HG02981 (cell line): ENCODE measurements at regions not wholly inside any gene's neighbourhood (a gene's known extent, or its start where the extent isn't known, plus 50 kb on each side); places are given as distances from the start of the nearest gene placed in this dataset.
"Not testable (repeated sequence)": the region's sequence is repeated elsewhere in the genome, so short reads cannot be mapped to it uniquely, and the experiment has no call there.

Source experiments
- ATAC-seq: cut with Tn5 transposase; IDR thresholded peaks from one replicate; pipeline ENCODE4 v1.9.1; 2021; ENCODE audit warnings: mild to moderate bottlenecking, moderate library complexity; ENCODE audit not compliant: unreplicated experiment

DNA sequence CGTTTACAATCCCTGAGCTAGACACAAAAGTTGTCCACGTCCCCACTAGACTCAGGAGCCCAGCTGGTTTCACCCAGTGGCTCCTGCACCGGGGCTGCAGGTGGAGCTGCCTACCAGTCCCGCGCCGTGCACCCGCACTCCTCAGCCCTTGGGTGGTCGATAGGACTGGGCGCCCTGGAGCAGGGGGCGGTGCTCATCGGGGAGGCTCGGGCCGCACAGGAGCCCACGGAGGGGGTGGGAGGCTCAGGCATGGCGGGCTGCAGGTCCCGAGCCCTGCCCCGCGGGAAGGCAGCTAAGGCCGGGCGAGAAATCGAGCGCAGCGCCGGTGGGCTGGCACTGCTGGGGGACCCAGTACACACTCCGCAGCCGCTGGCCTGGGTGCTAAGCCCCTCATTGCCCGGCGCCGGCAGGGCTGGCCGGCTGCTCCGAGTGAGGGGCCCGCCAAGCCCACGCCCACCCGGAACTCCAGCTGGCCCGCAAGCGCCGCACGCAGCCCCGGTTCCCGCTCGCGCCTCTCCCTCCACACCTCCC lies 1996.0 kb downstream of the PCDH7 start:
- ATAC-seq: not testable (repeated sequence)

DNA sequence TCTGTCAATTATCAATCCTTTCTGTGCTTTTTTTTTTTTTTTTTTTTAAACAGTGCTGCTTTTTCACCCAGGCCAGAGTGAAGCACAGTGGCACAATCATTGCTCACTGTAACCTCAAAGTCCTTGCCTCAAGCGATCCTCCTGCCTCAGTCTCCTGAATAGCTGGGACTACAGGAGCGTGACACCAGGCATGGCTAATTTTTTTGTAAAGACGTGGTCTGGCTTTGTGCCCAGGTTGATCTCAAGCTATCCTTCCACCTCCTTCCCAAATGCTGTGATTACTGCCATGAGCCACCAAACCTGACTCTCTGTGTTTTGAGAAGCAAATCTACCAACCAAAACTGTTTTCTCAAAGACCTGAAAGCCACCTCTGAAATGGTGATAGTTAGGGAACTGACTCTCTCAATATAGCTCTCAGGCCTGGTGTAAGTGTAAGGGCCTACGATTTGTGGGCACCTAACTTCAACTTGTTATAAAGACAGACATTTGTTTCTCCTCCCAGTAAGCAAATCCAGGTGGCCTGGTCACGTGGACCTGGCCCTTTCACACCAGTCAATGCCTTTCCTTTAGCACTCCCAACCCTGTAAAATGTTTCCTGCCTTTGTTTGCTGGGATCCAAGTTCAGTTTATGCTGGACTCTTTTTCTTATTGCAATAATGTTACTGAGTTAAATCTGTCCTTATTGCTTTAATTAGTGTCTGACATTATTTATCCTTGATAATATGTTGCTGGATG lies 2015.9 kb downstream of the PCDH7 start:
- ATAC-seq: no peak

DNA sequence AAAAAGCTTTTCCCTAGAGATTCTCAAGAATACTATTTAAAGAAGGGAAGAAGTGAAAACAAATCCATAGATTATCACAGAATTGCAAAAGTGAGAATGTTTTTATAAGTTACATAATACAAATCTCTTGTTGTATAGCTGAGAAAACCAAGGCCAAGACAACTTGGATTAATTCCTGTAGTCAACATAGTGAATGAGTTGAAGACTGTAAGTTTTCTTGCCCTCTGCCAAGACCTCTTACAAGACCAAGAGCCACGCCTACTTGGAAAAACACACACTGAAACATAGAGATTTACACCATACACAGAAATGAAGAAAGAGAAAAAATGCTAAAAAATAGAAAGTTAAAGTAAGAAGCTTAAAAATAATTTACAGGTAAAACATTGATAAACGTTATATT lies 2024.0 kb downstream of the PCDH7 start:
- no peak for ATAC-seq

DNA sequence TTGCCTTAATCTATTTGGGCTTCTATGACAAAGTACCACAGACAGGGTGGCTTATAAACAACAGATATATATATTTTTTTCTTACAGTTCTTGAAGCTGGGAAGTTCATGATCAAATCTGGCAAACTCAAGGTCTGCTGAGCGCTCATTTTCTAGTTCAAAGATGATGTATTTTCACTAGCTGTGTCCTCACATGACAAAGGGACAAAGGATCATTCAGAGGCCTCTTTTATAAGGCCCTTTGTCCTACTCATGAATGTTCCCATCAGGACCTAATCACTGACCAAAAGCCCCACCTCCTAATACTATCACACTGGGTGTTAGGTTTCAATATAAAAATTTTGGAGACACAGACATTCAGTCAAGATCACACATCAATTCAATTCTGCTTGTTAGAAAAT lies 2025.2 kb downstream of the PCDH7 start:
- ATAC-seq: no peak

DNA sequence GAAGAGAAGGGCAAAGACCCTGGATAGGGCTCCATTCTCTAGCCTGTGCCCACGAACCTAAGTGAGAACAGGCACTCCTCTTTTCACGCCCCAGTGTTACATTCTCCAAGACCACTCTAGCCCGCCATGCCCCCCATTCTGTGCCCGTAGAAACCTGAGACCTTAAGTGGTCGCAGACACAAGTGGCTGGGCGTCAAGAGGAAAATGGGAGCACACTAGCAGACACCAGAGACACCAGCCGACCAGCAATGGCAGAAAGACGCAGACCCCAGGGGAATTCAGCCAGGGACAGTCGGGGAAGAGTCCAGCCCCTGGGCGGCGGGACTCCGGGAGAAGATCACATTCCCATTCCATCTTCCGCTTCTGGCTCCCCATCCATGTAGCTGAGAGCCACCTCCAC lies 2027.9 kb downstream of the PCDH7 start:
- ATAC-seq: no peak

DNA sequence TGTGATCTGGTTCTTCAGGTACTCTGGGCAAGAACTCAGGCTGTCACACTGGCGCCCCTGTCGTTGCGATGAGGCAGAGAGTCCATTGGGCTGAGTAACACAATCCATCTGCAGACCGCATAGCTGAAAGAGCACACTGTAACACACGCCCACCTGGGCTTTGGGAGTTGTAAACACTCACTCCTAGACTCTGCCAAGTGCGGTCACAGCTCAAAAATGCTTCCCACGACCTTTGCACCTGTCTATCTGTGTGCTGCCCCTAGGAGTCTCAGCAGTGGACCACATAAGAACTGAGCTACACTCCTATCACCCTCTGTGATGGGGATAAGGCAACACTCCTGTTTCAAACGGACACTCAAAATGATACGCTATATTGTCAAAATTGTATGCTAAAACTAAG lies 2028.3 kb downstream of the PCDH7 start:
- no peak for ATAC-seq

DNA sequence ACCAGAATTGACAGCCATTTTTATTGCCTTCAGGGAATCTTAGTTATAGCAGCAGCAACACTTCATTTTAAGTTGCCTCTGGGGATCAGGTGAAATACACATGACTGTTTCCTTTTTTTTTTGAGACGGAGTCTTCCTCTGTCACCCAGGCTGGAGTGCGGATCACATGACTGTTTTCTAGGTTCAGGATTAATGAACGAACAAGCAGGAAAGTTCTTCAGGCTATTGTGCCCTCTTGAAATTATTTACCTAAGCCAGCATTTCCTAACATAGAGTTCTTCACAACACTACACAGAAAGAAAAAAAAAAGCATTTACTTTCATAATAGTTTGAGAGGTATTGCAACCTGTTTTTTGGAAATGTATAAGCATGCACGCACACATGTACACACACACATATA lies 2032.8 kb downstream of the PCDH7 start:
- ATAC-seq: no peak

DNA sequence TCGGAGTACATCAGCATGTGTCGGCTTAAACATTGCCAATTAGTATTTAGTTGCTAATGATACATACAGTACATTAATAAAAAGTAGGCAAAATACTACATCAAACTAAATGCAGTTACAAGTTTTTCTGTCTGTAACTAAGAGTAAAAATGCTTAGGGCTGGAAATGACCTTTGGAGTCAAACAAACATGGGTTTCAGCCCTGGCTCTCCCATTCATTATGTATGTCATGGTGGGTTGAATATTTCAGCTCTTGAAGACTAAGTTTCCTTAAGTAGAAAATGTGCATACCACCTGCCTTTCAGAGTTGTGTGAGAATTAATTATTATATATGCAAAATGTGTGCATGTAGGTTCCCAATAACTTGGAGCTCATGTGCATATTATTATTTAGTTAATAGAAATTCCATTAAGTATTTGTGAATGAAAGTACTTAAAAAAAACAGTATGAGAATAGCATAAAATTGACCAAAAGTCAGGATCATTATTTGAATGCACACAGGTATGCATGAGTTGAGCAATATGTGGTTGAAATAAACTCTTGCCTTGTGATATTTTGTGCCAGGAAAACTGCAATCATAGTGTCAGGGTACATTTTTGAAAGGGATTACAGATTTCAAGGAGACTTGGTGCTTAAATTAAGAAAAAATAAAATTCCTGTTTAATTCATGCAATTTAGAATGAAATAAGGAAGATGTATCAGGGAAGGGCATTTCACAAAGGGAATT lies 2048.7 kb downstream of the PCDH7 start:
- ATAC-seq: no peak

DNA sequence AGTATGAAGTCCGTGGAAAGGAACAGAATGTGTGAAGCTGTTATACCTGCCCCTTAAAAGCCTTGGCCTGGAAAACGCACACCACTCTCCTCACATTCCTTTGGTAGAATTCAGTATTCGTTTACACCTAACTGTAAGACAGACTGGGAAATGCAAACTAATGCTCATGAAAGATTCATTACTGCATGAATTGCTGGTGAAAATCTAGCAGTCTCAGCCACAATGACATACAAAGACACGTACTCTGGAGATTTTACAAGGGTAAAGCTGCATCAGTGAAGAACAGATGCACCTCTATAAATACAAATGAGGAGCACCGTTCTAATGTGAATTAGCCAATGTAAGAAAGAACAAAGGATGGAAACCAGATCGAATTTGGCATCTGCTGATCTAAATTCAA lies 2051.3 kb downstream of the PCDH7 start:
- ATAC-seq: no peak

DNA sequence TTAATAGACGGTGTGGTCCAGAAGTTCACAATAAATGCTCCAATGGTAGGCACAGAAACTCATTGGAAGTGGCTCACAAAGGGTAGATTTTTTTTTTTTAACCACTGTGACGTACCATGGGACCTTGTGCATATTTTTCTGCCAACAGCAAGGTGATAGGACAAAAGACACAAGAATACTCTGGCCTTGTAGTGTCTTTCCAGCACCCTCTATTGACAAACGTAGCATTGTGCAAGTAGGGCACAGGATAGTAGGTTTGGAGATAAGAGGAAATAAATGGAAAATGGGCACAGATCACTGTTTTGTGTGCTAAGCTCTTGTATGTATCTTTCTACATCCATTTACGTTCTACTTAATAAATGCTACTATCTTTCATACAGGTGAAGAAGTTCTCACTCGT lies 2054.9 kb downstream of the PCDH7 start:
- ATAC-seq: no peak

DNA sequence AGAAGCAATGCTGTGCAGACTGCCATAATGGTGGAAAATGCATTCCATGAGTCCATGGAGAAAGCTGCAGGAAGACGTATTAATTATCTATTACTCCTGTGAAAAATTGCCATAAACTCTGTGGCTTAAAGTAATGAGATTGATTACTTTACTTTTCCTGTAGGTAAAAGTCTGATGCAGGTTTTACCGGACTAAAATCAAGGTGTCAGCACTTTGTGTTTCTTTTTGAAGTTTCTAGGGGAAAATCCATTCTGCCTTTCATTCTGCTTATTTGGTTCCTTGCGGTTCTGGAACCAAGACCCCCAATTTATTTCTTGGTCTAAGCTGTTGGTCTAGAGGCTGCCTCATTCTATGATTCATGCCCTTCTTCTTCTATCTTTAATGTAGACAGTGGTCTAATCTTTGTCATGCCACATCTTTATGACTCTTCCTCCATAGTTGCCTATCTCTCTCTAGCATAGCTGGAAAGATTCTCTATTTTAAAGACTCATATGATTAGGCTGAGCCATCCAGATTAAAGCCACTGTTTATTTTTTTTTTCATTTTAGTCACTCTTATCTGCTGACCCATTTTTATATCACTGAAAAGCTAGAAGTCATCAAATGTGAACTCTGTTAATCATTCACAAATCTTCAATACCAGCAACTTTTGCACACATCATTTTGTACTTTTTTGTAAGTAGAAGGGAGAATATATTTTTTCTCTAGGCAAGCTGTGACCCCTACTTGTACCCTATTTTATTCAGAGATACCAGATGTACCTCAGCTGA lies 2056.4 kb downstream of the PCDH7 start:
- ATAC-seq: no peak

DNA sequence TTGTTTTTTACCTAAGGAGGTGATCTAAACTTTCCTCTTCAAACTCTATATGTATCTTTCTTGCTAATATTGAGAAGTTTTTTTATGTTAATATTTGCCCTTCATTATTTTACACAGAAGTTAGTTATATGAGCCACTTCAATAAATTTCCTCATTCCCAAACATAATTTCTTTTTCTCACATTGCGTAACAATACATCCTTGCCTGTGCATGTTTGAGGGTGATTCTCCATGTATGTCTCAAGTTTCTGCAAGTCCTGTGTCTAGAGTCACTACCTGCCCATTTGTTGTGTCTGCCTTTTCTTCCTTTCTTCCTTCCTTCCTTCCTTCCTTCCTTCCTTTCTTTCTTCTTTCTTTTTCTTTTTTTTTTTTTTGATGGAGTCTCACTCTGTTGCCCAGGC lies 2057.9 kb downstream of the PCDH7 start:
- no peak for ATAC-seq

DNA sequence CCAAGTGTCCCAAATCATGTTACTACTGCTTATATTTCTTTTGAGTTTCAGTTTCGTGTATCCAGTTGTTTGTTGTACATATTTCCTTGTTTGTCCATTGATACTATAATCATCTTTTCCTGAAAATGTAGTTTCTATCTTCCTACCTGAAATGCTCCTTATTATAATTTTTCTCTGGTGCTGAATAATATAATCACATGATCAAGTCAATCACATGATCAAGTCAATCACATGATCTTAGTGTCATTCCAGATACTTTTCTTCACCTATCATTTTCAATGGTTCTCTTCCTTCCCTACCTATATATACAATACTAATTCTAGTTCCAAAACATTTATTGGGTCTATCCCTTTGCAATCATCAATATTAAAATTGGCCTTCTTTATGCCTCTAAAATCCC lies 2058.8 kb downstream of the PCDH7 start:
- ATAC-seq: no peak

DNA sequence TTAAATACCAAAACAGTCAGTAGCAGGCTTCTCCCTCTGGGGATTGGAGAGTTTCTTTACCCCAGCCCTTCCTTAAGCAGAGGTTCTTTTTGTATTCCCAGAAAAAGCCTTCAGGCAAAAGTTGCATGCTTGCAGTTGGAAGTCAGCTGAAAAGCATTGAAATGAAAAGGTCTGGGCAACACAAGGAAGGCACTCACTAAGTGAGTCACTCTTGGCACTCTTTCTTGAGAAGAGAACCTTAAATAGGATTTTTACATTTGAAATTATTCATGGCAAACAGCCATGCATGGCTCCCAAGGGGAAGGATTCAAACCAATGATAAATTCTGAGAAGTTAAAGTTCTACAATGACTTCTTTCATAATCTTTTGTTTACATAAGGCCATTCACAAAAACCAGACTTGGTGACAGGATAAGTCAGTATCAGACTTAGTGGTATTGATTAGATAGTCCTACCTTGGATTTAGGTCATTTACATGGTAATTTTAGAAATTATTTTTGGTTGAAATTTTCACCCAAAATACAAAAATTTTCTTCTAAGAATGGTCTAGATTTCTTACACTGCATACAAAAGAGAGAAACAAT lies 2068.9 kb downstream of the PCDH7 start:
- no peak for ATAC-seq

DNA sequence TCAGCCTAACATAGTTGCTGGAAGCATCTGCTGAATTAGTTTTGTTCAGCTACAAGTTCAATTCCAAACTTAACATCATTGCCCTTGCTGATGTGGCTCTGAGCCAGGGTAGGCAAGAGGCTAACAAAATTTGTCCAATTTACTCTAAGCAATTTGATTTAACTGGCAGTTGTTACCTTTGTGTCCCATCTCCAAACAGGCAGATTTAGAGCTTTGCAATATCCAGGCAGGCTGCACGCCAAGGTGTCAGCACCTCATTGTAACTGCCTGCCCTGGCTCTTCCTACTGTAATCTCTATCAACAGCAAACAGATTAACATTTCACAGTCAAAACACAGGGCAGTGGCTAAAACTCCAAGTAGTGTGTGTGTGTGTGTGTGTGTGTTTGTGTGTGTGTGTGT lies 2070.6 kb downstream of the PCDH7 start:
- ATAC-seq: no peak

DNA sequence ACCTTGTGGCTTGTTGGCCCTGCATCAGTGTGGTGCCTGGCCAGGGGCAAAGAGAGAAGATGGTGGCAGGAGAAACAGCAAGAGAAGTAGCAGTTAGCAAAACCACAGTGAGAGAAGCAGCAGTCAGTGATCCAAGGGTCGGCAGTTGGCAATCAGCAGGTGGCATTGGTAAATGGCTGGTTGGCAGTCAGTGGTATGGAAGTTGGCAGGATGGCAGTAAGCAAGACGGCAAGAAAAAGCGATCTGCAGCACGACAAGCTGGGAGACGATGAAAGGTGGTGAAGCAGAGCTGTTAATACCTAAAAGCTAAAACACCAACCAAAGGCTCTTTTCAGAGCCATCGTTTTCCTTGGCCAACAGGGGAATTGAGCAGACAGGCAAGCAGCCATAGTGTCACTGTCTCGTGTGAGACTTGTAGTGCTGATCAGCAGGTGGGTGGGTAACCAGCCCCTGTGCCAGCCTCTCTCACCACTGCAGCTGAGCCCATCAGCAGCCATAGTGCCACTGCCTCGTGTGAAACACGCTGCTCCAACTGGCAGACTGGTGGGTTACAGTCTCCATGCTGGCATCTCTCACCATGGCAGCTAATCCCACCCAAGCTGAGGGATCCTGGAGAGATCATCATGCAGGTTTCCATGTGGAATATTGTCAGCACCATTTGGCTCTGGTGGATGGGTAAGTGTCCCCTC lies 2078.4 kb downstream of the PCDH7 start:
- ATAC-seq: no peak

DNA sequence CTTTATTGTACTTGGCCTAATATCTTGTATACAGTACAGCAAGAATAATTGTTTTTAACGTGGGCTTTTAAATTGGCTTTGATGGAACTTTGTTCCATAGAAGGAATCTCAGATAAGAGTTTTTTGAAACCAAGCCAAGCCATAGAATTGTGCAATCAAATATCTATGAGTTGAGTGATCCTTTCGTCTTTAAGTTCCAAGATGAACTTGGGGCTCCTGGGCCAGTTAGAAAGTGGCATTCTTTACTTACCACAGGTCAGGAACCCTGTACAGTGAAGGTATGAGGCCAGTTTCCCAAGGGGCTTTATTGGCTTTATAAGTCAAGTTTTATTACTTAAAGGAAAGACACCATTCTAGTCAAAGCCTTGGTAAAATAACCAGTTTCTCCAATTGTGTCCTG lies 2104.2 kb downstream of the PCDH7 start:
- ATAC-seq: no peak

DNA sequence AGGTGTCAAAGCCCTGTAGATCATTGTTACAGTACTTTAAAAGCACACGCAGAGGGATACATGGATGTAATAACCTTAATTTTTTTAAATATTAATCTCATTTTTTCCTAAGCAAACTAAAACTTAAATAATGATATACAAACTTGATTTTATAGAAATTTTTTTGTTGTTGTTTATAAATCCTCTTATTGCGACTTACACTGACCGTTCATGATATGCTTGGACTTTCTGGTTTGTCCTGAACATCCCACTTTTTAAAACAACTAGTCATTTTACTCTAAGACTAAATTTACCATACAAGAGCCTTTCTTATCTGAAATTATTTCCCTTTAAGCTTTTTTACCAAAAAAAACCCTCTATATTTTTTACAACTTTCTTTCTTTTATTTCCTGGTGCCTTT lies 2106.0 kb downstream of the PCDH7 start:
- ATAC-seq: no peak

DNA sequence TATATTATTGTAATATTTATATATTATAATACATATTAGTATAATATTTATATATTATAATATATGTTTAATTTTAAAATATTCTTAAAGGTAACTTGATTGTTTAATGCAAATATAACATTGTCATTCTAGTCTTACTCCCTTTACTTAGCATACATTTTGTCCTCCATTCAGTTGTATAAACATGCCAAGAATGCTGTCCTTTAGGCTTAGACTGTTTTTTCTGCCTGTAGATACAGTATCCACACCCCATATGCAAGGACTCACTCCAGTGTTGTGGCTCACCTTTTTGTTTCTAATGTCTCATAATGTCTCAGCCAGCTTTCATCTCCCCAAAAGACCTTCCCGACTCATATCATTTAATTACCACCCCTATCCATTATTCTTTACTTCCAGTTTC lies 2110.0 kb downstream of the PCDH7 start:
- no peak for ATAC-seq

DNA sequence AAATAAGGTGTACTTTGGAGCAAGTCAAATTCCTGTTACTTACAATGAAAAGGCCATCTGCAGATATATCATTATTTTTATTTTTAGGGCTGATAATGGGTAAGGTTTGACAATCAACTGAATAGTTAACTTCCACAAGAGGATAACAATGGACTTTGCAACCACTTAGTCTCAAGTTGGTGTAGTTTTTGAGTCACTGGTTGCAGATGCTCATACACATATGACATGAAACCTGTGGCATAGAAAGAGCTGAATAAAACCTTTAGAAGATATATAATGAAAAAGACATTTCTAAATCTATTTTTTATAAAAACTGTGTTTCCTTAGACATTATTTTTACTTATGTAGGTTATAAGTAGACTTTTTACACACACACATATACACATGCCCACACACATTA lies 2110.9 kb downstream of the PCDH7 start:
- no peak for ATAC-seq
